NCI-H82 treated with DMSO at 0.1 percent for 48 hours (cell line): ENCODE measurements at regions not wholly inside any gene's neighbourhood (a gene's known extent, or its start where the extent isn't known, plus 50 kb on each side); places are given as distances from the start of the nearest gene placed in this dataset.

Experiments used
- DNase-seq: peaks from one replicate; lab custom pipeline; 2025; ENCODE audit not compliant: unreplicated experiment; lab: John Stamatoyannopoulos, UW

GRCh38 chr9:36763778-36764177 lies 191.1 kb downstream of the MELK start:
- no peak for DNase-seq

DNA sequence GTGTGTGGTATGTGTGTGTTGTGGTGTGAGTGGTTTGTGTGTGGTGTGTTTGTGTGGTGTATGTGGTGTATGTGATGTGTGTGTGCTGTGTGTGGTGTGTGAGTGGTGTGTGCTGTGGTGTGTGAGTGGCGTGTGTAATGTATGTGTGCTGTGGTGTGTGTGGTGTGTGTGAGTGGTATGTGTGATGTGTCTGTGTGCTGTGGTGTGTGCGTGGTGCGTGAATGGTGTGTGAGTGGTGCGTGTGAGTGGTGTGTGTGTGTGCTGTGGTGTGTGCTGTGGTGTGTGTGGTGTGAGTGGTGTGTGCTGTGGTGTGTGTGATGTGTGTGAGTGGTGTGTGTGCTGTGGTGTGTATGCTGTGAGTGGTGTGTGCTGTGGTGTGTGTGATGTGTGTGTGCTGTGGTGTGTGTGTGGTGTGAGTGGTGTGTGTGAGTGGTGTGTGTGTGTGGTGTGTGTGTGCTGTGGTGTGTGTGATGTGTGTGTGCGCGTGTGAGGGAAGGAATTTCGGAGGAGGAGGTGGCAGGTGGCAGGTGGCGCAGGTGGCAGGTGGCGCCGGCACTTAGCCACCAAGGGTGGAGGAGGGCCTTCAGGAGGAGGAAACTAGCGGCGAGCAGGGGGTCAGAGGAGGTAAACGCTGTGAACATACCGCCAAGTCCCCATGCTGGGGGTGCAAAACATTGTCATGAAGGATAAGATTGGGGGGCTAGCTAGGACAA lies 191.8 kb downstream of the MELK start:
- DNase-seq, result no peak

- no peak for DNase-seq
Measured at GRCh38 chr9:36765077-36765390, 192.3 kb downstream of the MELK start.

DNA sequence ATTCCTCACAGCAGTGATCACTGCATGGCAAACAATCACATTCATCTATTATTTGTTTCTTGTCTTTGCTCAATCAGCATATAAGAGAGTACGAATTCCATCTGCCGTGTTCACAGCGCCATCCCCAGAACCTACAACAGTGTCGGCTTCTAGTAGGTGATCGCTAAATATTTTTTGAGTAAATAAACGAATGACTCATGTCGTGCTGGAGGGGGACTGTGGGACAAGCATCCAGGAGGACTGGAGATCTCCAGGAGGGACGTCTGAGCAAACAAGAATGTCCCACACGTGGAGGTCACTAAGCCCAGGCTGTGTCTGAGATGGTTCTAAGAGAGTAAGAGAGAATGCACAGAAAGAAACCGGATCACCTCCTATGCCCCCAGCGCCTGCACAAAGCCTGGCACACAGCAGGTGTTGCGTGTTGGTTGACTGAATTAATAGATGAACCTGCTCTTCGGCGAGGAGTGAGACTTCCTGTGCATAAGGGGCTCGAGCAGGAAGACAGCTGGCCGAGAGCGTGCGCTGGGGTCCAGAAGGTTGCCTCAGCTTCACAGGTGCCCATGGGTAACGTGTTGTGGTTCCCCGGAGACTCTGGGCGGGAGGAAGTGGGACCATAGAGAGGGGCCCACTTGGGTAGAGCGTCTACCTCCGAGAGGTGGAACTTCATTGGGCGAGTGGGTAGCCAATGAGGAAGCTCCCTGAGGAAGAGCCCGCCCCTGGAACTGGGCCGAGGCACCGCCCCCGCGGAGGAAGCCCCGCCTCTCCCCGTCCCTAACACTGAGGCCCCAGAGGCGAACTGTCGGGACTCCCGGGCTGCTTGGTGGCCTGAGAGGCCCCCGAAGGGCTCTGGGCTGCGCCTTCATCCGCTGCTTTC lies 193.0 kb downstream of the MELK start:
- peak; percentile 51 for DNase-seq

DNA sequence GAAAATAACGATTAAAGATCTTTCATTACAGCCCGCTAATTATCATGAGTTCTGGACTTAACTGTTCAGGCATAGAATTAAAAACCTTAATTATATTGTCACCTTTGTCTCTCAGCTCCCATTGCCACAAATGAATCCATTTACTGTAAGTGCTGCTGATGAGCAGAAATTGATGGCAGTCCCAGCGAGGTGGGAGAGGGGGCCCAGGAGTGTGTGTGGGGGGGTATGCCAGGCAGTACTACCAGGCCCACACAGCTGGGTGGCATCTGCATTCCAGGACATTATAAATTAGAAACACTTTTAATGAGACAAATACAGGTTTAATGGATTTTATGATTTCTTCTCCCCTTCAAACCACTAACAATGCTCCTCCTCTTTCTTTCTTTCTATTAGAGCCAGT lies 196.0 kb downstream of the MELK start:
- no peak for DNase-seq

DNA sequence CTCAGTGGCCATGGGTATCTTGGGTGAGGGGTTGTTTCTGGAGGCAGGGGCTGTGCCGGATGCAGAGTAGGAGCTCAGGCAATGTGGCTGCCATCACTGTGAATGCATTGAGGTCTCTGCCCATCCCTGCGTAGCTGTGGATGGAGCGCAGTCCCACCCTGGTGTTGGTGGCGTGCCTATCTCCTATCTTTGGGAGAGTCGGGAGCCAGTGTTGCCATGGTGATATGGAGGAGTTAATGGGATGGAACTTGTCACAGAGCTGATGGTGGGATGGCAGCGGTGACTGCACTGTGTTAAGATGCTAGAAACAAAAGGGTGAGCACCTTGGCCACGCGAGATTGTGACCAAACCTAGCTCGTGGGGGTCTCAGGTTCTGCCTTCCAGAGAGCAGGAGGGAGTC lies 197.3 kb downstream of the MELK start:
- DNase-seq, result no peak

GRCh38 chr9:36772449-36773403 lies 200.0 kb downstream of the MELK start:
- DNase-seq, result no peak

- no peak for DNase-seq
Measured at GRCh38 chr9:36778682-36779081, 206.0 kb downstream of the MELK start.

DNA sequence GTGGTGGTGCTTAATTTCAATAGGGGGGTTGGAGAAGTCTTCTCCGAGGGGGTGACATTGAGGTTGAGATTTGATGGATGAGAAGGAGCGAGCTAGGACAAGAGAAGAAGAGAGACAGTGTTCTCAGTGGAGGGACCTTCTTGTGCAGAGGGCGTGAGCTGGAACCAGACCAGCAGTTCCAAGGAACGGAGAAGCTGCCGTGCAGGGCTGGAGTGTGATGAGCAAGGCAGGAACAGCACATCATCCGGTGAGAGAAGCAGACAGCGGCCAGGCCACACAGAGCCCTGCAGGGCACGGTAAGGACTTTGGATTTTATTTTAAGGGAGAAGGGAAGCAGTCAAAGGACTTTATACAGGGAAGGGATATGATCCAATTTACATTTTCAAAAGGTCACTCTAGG lies 206.9 kb downstream of the MELK start:
- no peak for DNase-seq

DNA sequence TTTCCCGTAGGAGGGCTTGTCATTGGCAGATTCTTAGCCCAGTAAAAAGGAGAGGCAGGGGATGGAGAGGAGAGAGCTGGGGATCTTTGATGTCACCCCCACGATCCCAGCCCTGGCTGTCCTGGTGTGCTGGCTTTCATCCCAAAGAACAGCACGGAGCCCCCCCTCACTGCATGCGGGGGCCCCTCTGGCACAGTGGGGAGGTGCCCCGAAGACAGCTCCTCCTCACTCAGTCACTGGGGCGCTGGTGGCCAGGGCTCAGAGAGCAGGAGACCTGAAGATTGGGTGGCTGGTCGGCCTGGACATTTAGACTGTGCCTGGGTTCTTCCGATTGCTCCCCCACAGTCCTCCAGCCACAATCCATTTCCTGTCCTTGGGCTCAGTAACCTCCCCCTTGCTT lies 207.5 kb downstream of the MELK start:
- no peak for DNase-seq

GRCh38 chr9:36781533-36781932 lies 208.8 kb downstream of the MELK start:
- DNase-seq, result no peak
